ENCODE measurements at regions not wholly inside any gene's neighbourhood (a gene's known extent, or its start where the extent isn't known, plus 50 kb on each side); places are given as distances from the start of the nearest gene placed in this dataset.

DNA sequence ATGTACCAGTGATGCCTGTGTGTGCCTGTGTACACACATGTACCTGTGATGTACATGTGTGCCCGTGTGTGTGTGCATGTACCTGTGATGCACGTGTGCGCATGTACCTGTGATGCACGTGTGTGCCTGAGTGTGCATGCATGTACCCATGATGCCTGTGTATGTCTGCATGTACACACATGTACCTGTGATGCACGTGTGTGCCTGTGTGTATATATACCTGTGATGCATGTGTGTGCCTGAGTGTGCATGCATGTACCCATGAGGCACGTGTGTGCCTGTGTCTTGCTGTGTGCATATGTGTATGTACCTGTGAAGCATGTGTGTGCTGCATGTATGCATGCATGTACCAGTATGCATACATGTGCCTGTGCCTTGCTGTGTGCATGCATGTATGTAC is 419.0 kb downstream of the IRX2 start:
- DNase-seq (ENCODE audit: low read depth), result no peak

DNA sequence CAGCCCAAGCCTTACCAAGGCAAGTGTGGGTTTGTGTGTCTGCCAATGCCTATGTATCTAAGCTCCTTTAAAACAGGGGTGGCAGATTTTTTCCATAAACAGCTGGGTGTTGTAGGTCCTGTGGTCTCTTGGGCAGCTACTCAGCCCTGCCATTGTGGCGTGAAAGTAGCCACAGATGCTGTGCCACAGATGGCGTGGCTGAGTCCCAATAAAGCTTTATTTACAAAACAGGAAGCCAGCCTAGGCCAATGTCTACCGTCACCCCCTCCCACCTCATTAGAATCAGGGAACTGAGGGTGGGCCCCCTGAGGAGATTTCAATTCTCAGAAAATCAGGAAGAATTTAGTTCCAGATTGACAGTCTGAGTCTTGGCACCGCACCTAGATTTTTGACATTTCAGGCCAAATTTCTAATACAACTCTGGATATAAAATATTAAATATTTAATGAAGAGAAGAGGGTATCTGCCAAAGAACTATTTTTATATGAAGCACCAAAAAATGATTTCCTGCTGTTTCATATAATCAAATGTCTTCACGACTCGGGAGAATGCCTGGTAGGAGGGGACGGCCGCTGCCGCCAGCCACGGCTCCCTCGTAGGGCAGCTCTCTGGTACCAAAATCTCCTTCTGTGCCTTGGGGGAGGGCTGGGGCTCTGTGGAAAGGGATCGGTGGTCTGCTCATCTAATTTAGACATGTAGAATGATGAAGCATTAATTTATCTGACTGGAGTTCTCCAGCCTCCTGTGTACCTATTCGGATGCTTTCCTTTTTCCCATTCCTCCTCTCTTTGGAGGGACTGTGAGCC is 420.9 kb downstream of the IRX2 start:
- no peak for DNase-seq (ENCODE audit: low read depth)

DNA sequence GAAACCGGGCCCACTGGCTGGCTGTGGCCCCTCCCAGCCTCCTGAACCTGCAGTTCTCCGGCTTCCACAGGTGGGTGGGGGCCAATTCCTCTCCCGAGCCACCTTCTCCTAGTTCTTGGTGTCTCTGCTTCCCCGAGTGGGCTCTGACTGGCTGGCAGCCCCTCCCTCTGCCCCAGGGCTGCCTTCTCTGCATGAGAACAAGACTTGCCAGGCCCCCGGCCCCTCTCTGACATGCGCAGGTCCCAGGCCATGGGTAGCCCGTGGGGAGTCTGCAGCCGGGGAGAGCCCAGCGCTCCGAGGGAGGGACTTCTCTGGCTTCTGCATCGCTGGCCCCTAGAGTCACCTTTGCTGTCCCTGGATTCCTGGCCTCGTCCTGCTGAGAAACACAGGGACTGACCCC is 421.7 kb downstream of the IRX2 start:
- DNase-seq (ENCODE audit: low read depth), result no peak

DNA sequence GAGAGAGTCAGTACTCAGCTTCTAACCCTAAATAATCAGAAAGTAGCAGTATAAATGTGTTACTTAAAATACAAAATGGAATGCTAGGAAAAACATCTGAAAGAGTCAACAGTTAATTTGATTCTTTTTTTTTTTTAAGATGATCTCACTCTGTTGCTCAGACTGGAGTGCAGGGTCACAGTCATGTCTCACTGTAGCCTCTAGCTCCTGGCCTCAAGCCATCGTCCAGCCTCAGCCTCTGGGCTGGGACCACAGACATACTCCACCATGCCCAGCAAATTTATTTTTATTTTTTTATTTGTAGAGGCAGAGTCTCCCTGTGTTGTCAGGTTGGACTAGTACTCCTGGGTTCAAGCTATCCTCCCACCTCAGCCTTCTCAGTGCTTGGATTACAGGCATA is 424.9 kb downstream of the IRX2 start:
- DNase-seq (ENCODE audit: low read depth), result no peak

DNA sequence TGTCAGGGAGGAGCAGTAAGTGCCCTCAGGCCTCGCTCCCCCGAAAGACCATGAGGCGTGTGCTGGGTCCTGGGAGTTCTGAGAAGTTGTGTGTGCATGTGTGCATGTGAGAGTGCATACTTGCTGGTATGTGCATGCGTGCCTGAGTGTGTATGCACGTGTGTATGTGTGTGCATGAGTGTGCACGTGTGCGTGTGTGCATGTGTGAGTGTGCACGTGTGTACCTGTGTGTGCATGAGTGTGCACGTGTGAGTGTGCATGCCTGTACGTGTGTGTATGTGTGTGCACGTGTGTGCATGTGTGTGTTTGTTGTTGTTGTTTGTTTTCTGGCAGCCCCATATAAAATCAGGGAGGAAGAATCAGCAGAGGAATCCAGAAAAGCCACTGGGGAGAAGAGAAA is 426.7 kb downstream of the IRX2 start:
- DNase-seq (ENCODE audit: low read depth), result no peak

DNA sequence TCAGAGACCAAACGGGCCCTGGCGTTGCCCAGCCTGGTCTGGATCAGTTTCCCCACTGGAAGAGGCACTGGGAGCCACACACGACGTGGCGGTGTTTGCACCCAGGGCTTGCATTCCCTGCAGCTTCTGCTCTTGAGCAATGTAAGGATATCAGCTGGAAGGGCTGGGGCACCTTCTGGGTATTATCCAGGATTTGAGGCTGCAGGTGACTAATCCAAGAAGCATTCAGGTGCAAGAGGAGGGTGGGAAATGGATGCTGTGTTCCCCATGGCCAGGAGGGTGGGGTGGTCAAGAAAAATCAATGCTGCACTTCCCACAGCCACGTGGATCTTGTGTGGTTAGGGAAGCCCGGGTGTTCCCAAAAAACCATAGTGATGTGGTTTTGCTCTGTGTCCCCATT is 430.9 kb downstream of the IRX2 start:
- DNase-seq (ENCODE audit: low read depth), result no peak

DNA sequence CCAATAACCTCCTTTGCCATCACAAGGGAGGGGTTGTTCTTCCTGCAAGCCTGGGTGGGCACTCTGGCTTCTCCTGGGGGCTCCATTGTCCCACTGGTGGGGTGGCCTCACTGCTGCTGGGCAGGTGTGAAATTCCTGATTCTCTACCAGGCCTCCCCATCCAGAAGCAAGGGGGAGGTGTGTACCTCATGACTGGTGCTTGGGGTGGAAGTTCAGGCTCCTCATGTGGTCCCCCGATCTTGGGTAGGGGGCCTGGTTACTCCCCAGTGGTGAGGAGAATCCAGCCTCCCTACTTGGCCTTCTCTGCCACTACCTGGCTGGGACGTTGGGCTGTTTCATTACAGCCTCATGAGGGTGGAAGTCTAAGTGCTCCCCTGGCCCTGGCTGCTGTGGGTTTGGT is 433.9 kb downstream of the IRX2 start:
- no peak for DNase-seq (ENCODE audit: low read depth)

DNA sequence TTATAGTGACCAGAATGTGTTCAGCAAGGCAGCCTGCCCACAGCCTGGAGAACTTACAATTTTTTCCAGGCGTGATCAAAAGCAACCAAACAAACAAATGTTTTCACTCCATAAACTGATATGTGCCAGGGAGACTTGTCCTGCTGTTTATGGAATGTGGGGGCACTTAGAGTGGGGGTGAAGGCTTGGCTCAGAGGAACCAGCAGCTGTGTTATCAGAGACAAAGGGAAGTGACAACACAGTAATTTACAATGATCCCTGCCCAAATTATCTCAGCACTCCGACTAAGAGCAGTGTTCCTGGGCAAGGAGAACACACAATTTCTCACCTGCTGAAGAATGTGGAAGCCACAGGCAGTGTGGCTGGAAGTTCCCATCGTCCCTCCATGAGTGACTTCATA is 429.1 kb upstream of the IRX4 start:
- DNase-seq (ENCODE audit: low read depth), result no peak

DNA sequence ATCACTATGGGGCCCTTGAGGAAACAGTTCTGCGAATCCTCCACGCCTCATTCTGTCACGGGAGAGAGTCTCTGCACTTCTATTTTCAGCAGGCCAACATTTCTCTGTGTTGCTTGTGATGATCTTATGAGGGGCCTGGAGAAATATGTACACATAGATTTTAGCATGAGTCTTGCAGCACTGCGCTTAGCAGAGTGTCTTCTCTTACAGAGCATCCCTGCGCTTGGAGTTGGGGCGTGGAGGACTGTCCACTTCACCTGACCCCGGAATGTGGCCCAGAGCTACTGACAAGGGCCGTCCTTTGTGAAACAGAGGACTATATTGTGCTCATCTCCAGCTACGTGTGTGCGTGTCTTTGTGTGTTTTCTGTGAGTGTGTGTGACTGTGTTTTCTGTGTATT is 428.2 kb upstream of the IRX4 start:
- DNase-seq (ENCODE audit: low read depth), result no peak

DNA sequence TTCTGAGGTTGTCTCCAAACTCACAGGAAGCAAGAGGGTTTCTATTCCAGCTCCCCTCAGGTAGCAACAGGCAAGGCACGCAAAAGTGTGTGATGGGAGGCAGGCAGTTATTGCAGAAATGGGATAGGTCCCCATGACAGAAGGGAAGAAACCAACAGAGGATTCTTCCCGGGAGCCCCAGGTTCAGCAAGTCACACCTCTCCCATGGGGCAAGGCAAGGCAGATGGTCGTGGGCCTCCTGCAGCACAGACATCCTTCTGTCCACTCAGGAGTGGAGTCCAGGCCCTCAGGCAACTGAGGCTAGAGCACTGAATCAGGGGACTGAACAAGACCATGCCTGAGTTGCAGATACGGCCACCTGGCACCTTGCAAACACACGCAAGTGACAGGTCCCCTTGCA is 424.9 kb upstream of the IRX4 start:
- no peak for DNase-seq (ENCODE audit: low read depth)

DNA sequence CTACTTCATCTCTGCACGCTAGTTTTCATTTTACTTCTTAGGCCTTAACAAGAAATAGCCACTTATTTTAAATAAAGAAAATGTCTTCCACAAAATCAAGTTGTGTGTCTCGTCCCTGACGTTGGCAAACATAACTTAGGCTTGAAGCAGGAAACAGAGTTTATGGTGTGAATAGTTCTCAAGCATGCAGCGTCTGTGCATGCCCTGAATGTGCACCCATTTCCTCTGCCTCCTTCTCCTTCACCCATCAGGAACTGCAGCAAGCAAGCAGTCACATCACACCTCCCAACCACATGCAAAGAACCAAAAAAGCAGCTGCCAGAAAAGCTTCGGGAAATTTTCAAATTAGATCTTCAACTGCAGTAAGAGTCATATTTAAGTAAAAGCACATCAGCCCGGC is 424.0 kb upstream of the IRX4 start:
- DNase-seq (ENCODE audit: low read depth), result no peak

DNA sequence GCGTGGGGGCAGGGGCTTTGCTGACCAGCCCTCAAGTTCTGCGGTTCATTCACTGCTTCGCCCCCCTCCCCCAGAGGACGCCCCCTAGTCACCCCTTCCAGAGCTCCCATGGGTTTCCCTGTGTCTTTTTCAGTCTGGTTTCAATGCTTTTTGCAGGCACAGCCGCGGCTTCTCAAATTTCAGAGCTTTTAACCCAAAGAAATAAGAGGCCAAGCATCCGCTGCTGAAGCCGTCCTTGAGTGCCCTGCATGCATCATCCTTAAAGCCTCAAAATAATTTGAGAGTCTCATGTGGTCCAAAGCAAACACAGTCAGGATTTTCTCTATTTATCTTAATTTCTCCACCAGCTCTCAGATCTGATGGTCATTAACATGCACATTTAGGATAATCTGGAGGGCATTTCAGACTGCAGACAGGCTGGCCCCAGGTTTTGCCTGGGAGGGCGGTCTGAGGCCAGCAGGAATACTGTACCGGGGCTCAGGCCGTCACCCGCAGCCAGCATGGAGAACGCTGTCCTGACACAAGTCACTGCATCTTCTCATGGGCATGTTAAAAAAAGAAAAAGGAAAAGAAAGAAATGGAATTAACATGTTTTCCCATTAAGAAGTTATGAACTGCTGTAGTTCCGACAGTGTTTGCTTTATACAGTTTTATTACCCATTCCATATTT is 420.8 kb upstream of the IRX4 start:
- DNase-seq (ENCODE audit: low read depth), result no peak

DNA sequence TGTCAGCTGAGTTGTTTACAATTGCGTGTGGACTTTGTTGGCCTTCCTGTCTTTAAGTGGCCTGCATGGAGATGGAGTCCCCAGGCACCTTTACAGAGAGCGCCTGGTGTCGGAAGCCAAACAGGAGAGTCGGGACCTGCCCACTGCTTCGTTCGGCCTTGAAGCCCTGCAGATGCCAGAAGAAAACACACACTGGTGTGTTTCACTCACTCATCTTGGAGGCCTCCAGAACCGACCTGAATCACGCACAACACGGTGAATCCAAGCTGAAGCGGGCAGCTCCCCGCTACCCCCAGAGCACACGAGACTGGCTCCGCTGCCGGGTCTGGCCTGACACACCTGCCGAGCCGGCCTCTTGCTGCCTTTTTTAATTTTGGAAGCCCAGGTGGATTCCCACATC is 419.4 kb upstream of the IRX4 start:
- no peak for DNase-seq (ENCODE audit: low read depth)

DNA sequence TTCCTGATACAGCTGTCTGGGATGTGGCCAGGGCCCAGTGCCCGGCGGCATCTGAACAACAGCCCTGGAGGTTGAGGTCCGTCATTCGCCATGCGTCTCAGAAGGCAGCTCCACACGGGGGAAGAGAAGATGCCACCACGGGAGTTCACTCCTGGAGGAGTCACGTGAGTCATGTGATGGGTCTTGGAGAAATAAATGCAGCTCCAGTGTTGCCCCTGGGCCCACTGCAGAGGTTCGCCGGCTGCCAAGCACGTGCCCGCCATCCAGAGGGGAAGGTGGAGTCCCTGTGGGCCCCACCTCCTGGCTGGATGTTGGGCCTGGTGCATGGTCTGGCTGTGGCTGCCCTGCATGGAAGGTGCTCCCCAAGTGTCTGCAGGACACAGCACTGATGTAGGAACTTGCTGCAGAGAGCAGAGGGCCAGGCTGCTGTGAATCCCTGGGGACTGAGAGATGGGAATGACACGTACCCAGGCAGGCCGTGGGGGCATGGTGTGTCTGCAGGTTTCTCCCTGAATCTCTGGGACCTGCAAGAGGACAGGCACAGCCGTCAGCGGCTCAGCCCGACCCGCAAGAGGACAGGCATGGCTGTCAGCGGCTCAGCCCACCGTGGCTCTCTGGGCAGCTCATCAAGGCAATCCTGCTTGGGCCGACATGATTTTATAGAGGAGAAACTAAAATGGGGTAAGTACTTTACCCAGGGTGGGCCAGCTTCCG is 418.3 kb upstream of the IRX4 start:
- no peak for DNase-seq (ENCODE audit: low read depth)

DNA sequence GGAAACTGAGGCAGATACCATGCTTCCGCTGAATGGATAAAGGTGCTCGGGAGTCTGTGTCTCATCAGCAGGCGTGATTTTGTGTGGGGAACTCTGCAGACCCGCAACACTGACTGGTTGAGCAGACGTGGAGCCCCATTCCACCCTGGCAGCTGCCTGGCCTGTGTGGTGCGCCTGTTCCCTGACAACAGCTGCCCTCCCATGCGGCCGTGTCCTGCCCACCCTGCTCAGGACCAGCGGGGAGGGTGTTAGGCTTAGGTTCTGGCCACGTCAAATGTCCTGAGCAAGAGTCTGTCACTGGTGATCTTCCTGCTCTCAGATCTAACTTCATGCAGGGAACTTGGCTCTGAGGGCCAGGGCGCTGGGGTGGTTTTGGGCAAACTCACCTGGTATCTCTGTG is 417.7 kb upstream of the IRX4 start:
- no peak for DNase-seq (ENCODE audit: low read depth)

DNA sequence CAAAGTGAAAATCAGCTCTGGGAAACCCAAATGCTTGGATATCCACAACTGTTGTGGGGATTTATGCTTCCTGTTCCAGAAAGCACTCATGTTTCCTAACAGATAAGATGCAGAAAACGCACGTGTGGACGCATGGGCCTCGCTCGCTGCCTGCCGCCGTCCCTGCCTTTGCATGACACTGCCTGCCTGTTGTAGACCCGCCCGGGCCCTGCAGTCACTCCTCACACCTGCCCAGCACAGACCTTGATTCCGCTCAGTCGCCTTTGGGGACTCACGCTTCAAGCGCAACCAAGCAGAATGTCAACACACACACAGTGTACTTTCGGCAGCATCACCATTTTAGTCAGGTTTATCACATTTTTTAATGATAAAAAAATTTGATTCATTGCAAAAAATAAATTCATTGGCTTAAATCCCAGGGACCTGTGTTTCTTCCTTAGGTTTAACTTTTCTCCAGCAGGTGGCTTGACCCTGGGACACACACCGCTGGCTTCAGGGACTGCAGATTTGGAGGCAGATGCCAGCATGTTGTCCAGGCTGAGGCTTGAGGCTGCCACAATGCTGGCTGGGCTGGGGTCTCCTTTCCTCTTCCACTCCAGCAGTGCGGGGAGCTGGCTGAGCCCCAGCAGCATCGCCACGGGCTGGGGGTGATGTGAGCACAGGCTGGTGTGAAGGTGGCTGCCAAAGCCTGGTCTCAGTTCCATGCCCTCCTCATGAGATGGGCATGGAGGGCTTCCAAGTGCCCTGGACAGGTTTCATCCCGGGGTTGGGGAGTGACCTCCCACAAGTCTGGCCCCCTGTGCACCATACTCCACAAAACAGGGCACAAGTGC is 416.9 kb upstream of the IRX4 start:
- no peak for DNase-seq (ENCODE audit: low read depth)

DNA sequence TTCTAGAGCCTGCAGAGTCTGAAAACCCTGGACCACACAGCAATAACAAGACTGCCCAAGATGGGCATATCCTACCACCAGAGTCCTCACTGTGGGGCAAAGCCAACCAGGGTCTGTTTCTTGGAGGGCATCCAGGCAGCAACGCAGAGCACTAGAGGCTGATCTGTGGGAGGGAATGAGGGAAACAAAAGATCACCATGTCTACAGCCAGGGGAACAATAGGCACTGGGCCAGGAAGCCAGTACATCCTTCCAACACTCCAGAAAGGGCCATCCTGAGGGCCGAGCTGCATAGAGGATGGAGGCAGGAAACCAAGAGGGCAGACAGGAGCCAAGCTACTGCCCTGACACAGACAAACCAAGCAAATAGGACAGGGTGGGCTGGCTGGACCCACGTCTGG is 416.1 kb upstream of the IRX4 start:
- DNase-seq (ENCODE audit: low read depth), result no peak

DNA sequence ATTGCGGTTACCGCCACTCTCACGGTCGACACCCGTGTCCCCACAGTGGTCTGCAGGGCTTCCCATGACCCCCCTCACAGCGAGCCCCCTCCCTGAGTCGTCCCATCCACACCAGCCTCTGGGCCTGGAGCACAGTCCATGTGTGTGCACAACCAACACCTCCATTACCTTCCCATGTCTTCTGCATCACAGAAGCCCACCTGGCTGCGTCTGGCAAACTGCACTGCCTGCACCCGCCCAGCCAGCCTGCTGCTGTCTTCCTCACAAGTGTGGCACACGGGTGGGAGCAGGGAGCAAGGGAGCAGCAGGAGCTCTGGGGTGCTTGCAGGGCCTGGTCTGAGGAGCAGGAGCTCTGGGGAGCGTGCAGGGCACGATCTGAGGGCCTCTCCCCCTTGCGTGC is 415.3 kb upstream of the IRX4 start:
- no peak for DNase-seq (ENCODE audit: low read depth)

DNA sequence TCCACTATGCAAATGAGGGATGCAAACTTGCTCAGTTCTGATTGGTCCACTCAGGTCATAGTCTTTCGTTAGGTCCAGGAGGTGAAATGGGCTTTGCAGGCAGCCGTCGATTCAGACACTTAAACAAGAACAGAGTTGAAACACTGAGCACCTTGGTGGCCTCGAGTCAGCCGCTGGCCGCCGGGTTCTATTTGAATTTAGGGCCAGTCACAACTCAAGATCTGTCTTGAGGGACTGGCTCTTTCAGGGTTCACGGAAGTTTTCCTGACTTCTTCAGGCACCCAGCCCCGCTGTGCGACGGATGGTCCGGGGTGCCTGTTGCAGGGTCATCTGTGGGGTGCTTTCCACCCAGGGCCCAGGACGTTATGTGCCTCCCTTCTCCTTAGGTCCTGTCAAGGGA is 412.8 kb upstream of the IRX4 start:
- no peak for DNase-seq (ENCODE audit: low read depth)

DNA sequence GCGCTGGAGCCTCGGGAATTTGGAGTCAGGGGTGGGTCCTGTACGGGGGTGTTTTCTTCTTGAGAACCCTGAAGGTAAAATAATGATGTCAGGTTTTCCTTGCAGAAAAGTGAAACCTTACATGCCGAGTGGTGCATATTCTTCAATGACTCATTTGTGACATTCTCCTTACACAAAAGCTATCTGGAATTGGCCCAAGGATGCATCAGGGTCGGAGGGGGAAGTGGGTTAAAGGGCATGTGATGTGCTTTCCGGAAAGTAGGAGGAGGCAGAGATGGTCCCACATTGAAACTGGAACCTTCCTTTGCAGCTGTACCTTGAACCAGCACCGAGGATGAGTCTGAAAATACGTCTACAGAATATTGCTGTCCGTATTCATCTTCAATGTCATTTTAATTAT is 411.2 kb upstream of the IRX4 start:
- DNase-seq (ENCODE audit: low read depth), result no peak

DNA sequence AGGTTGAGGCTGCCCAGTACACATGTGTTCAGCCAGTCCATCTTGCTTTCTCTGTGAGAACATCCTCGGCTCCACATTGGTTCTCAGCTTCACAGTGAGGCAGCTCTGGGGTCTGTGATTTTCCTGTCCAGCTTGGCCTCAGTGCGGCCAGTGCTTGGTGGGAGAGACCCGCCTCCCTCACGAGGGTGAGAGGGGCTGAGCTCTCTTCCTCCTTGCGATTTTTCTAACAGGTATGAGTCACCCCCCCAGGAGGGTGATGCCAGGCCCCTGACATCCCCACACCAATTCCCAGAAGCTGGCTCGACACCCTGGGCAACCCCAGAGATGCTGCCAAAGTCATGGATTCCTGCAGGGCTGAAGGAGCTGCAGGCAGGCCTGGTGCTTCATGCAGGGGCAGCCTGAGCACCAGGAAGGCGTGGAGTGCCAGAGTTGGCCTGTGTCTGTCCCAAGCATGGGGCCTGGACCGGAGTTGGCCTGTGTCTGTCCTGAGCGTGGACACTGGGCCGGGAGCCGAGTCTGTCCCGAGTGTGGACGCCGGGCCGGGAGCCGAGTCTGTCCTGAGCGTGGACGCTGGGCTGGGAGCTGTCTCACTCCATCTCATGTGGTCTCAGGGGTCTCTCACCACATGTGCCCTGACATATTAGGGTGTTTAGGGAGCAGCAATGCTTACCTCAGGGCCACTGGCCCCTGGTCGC is 408.6 kb upstream of the IRX4 start:
- DNase-seq (ENCODE audit: low read depth), result no peak

DNA sequence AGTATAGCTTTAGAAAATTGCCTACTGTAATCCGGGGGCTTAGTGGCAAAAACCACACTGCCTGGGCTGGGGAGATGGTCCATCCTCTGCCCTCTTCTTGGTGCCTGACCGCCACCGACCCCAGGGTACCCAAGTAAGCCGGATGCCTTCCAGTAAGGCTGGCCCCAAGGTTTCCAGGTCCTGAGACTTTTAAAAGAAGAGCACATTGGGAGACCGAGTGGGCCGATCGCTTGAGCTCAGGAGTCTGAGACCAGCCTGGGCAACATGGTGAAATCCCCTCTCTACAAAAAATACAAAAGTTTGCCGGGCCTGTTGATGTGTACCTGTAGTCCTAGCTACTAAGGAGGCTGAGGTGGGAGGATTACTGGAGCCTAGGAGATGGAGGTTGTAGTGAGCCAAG is 406.7 kb upstream of the IRX4 start:
- DNase-seq (ENCODE audit: low read depth), result no peak

All from stimulated activated CD8-positive, alpha-beta memory T cell treated with anti-CD3 and anti-CD28 coated beads, Interleukin-15, amount 100 ng/mL, for 24 hours (primary cell).